Cardiac muscle cell (in vitro differentiated cells and primary cell): ENCODE measurements at regions not wholly inside any gene's neighbourhood (a gene's known extent, or its start where the extent isn't known, plus 50 kb on each side); places are given as distances from the start of the nearest gene placed in this dataset.

ENCODE experiments used
- DNase-seq, 2 donors: peaks; one replicate each; pipeline versions ENCODE4 v3.0.0 to v3.0.0-alpha.2; 2010 to 2017; ENCODE audit warnings: low read depth in 1 of 2, low spot score in 1 of 2
- H3K27ac ChIP-seq: fragments of 200-600 bp; sonication (generic); 2 replicates; pipeline ENCODE4 v1.5.1; 2016
- H3K27me3 ChIP-seq: fragments of 200-600 bp; sonication (generic); 2 replicates; pipeline ENCODE4 v1.6.0; 2016; ENCODE audit warnings: control low read depth
- H3K36me3 ChIP-seq: fragments of 200-600 bp; sonication (generic); 2 replicates; pipeline ENCODE4 v1.5.1; 2016; ENCODE audit warnings: control low read depth
- H3K4me1 ChIP-seq: fragments of 200-600 bp; sonication (generic); 2 replicates; pipeline ENCODE4 v1.8.1; 2017; ENCODE audit warnings: low read depth, mild to moderate bottlenecking, mixed run types
- H3K4me3 ChIP-seq: fragments of 200-600 bp; sonication (generic); 2 replicates; pipeline ENCODE4 v1.5.1; 2016; ENCODE audit warnings: mild to moderate bottlenecking
- H3K9me3 ChIP-seq: fragments of 200-600 bp; sonication (generic); 2 replicates; pipeline ENCODE4 v1.5.1; 2017; ENCODE audit warnings: low read depth, mild to moderate bottlenecking, control low read depth
- CTCF ChIP-seq: IDR thresholded peaks from 2 replicates; pipeline ENCODE4 v1.5.1; 2012; ENCODE audit warnings: low read depth, mild to moderate bottlenecking, low read length

- no peak for DNase-seq
- H3K9me3 ChIP-seq = no peaks in the 10 kb centered on the region
- H3K36me3 ChIP-seq = no peaks in the 10 kb centered on the region
- H3K27ac ChIP-seq = no peak overlapping the region
- H3K4me3 ChIP-seq = no peak overlapping the region
- no peak for TF ChIP-seq CTCF
- no peaks in the 10 kb centered on the region for H3K4me1 ChIP-seq
- H3K27me3 ChIP-seq = no peaks in the 10 kb centered on the region
Measured at GRCh38 chr11:28495333-28495732, 387.1 kb downstream of the METTL15 start.

- no peak for DNase-seq
- H3K27ac ChIP-seq = no peak overlapping the region
- H3K4me3 ChIP-seq = no peak overlapping the region
- H3K36me3 ChIP-seq = no peaks in the 10 kb centered on the region
- no peak for TF ChIP-seq CTCF
- no peaks in the 10 kb centered on the region for H3K9me3 ChIP-seq
- no peaks in the 10 kb centered on the region for H3K27me3 ChIP-seq
- no peaks in the 10 kb centered on the region for H3K4me1 ChIP-seq
Measured at GRCh38 chr11:28491431-28491830, 383.2 kb downstream of the METTL15 start.

- no peak overlapping the region for H3K4me3 ChIP-seq
- peak in 1 of 2 donors; percentile 63 for DNase-seq
- TF ChIP-seq CTCF = no peak
- no peaks in the 10 kb centered on the region for H3K27me3 ChIP-seq
- no peaks in the 10 kb centered on the region for H3K4me1 ChIP-seq
- H3K36me3 ChIP-seq = no peaks in the 10 kb centered on the region
- no peak overlapping the region for H3K27ac ChIP-seq
- H3K9me3 ChIP-seq = no peaks in the 10 kb centered on the region
Measured at GRCh38 chr11:28490773-28491382, 382.7 kb downstream of the METTL15 start.

GRCh38 chr11:28488336-28488735 is 380.1 kb downstream of the METTL15 start:
- Histone ChIP-seq H3K4me1 (no peaks in the 10 kb centered on the region), H3K27ac (no peak overlapping the region), H3K9me3 (no peaks in the 10 kb centered on the region), H3K36me3 (no peaks in the 10 kb centered on the region), H3K27me3 (no peaks in the 10 kb centered on the region), H3K4me3 (no peak overlapping the region)
- no peak for TF ChIP-seq CTCF
- DNase-seq = no peak

GRCh38 chr11:28483072-28483867 is 375.1 kb downstream of the METTL15 start:
- Histone ChIP-seq H3K9me3 (no peaks in the 10 kb centered on the region), H3K4me3 (no peak overlapping the region), H3K27me3 (no peaks in the 10 kb centered on the region), H3K36me3 (no peaks in the 10 kb centered on the region), H3K4me1 (no peaks in the 10 kb centered on the region), H3K27ac (no peak overlapping the region)
- no peak for DNase-seq
- no peak for TF ChIP-seq CTCF
